NCI-H2107 treated with DMSO at 0.1 percent for 48 hours (cell line): ENCODE measurements at regions not wholly inside any gene's neighbourhood (a gene's known extent, or its start where the extent isn't known, plus 50 kb on each side); places are given as distances from the start of the nearest gene placed in this dataset.
"Not testable (repeated sequence)": the region's sequence is repeated elsewhere in the genome, so short reads cannot be mapped to it uniquely, and the experiment has no call there.

ENCODE experiments used
- DNase-seq: peaks from one replicate; lab custom pipeline; 2025; ENCODE audit not compliant: unreplicated experiment; lab: John Stamatoyannopoulos, UW

DNA sequence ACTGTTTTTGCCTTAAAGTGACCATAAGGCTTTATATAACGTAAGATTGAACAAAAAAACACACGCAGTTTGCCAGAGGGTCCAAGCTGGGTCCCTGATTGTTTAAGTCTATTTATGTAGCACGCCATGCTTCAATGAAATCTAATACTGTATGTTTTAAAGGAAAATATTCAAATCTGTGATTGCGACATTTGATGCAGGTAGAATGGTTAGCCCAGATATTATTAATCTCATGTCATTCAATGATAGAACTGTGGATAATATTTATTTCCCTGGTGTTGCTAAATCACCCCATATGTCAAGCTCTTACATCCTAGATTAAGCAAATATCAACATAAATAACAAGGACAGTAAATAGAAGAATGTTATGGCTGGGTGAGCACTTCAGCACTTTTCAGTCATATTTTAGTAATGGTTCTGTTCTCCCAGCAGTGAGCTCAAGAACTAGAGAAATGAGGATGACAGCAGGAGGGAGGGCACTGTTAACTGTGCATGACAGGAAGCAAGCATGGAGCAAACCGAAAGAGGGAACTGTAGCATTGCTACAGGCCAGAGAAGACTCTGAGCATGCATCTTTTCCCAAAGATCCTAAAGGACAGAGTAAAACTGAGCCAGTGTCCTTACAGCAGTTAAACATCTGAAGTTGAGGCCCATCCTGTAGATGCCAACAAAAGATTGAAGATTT, 465.7 kb upstream of the MGAT4C start:
- no peak for DNase-seq

DNA sequence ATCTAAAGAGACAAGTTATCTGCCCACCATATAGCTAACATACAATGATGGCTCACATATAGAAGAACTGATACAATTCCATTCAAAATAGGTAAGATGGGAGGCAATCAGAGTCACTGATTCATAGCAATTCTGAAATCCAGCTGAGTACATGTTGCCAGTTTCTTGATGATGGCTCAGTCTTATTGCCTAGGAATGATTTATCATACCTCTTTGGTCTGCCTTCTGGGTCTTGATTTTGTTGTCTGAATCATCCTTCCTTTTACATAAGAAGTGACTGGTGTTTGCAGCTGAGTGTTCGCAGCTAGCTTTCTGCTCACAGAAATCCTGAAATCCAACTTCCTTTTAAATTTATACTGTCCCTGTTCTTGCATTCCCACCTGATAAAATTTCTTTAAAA, 463.2 kb upstream of the MGAT4C start:
- DNase-seq: no peak

DNA sequence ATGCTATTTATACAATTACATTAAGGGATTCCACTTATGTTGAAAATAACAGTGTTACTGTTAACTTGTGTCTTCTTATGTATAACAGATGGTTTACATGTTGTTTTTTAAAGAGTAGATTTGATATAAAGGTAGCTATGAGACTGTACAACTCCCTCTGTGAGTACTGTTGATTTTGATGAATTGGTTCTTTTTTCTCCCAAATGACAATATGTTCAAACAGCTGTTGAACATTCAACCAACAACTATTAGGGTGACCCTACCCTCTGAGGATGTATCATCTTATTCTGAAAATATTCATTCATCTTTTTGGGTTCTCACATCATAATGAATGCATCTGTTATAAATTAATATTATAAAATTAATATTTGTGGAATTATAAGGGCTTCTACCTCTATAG, 456.9 kb upstream of the MGAT4C start:
- no peak for DNase-seq

DNA sequence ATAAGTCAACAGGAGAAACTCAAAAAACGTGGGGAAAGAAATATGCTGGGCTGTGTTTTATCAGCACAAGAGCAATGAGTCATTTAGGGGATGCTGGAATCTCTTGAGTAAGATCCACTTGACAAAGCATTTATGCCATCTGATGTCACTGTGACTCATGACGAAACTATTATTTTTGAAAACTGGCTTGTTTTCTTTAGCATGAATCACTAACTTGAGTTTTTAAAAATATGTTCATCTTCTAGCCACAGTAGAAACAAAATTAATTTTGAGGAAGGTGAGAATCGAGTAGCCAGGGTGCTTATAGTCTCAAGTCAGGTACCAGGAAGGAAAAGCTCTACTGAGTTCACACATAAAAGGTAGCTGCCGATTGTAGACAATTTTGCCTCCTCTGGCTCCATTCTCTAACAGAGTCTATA, 456.2 kb upstream of the MGAT4C start:
- DNase-seq: no peak

DNA sequence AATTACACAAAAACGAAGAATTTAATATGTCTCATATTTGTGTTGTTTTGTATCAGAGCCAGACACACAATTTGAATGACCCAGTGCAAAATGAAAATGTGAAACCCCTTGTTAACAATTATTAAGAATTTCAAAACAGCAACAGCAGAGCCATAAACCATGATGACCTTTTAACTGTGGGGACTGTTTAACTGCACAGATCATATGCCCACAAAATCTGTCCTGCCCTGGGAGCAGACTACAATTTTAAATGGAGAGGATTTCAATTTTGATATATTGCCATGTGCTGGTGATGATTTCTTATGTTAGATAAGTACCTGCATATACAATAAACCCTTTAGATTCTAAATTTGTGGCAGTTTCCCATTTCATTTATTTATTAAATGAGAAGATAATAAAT, 455.5 kb upstream of the MGAT4C start:
- no peak for DNase-seq

DNA sequence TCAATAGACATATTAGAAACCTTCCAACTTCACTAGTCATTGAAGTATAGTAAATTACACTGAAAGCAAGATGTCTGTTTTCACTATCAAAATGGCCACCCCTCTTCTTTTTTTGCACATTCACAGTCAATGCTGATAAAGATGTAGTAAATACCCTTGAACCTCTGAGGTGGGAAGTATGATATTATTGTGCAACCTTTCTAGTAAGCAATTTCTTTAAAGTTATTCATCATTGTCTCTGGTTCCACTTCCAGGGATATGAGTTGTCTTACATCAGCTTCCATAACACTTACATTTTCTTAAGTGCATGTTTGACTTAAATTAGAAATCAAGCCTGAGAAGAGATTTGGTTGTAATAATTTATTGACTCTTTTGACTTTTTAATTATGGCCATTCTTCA, 453.9 kb upstream of the MGAT4C start:
- no peak for DNase-seq

DNA sequence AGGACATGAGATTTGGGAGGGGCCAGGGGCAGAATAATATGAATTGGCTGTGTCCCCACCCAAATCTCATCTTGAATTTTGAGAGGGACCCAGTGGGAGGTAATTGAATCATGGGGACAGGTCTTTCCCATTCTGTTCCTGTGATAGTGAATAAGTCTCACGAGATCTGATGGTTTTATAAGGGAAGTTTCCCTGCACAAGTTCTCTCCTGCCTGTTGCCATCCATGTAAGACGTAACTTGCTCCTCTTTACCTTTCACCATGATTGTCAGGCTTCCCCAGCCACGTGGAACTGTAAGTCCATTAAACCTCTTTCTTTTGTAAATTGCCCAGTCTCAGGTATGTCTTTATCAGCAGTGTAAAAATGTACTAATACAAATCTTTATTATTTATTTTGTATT, 452.8 kb upstream of the MGAT4C start:
- not testable (repeated sequence) for DNase-seq

DNA sequence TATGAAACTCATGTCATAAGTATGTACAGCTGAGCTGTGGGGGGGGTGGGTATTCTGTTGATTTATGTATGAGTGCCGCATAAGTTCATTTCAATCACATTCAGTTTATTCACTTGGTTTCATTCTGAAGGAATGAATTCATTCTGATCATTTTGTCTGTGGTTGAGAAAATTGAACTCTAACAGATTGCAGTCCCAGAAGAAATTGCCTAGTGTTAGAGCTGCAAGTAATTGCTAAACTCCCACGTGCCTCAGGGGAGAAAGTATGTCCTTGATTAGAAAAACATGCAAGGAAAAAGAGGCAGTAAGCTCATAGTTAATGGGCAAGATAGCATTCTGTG, 442.4 kb upstream of the MGAT4C start:
- DNase-seq: no peak

DNA sequence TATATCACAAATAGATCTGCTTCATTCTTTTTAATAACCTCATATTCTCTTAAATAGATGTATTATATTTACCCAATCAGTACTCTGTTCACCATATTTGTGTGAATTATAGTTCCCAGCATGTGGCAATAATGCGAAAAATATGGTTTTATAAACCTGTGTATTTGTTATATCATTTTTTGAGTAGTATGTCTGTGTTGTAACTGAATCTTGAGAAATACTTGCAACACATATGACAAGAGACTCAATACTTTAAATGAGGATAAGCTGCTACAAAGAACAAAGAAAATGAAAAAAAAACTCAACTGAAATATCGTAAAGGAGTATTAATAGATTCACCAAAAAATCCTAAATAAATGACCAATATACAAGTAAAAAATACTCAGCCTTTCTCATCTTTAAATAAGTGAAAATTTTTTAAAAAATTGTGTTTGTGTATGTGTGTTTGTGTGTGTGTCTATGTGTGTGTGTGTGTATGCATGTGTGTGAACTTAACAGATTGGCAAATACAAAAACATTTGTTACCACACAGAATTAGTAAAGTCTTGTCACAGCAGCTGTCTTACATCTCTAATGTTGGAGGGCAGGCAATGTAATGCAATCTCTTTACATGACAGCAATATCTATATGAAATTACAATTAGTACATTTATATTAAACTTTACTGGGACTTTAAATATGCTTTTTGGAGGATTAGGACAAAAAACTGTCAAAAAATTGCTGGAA, 441.9 kb upstream of the MGAT4C start:
- no peak for DNase-seq

DNA sequence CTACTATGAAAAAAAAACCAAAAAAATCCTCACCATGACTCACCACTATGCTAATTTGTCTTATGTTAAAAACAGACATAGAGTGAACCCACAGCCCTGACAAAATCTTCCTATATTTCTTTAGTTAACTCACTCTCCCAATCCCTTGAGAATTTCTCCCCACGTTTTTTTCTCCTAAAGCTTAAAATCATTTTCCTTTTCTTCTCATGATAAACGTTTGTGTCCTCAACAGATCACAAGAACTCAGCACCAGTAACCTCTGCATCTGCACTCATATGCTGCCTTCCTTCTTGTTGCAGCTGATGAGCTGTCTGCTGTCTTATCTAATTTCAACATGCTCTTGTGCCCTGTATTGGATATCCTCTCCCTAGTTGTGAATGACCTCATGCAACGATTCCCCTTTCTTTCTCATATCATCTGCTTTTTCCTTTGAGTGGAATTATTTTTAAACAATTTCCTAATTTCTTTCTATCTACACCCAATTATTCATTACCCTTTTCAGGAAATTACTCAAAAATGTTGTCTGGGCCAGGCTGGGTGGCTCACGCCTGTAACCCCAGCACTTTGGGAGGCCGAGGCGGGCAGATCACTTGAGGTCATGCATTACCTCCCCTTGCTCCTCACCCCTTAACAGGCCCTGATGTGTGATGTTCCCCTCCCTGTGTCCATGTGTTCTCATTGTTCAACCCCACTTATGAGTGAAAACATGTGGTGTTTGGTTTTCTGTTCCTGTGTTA, 427.5 kb upstream of the MGAT4C start:
- no peak for DNase-seq

DNA sequence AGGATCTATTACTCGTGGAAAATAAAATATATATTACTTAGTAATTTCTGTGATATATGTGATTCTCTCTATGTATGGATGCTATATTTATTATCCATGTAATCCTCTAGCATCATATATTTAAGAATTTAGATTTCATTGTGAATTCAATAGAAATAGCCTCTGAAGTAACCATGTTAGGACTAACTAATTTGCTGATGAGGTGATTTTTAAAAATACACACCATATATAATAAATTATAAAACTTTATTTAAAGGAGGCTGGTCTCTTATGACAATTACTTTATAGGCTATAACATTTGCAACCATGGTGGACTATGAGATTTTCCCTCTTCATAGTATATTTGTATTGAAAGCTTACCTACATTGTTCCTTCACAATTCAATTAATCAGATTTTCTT, 424.9 kb upstream of the MGAT4C start:
- DNase-seq: no peak

DNA sequence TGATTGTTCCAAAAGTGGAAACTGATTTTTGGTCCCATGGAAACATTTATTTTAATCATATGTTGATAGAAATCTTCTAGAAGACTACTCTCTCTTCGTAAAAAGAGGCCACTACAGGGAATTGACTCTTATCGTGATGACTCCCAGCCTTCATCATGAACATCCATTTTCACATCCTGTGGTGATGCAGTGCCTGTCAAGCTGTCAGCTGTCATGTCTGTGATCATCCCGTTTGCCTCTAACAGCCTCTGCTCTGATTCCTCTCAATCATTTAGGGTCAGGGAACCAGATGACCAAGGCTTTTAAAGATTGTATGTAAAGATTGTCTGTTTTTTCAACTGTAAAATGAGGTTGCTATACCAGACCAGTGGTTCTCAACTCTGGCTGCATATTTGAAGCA, 419.0 kb upstream of the MGAT4C start:
- no peak for DNase-seq

DNA sequence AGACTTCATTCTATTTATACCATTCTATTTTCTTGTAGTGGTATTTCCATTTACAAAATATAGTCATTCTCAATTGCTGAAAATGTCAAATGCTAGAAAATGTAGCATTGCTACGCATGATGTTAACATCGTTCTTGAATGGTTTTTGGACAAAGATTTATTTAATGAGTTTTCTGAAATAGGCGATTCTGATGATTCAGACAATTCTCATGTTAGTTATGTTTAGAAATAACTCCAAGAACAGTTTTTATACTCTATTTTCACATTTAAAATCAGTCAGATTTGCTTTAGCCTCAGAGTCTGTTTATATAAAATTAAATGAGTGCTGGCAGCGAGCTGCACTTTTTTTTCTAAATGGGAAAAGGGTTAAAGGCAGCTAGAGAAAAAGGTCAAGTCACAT, 414.8 kb upstream of the MGAT4C start:
- no peak for DNase-seq

DNA sequence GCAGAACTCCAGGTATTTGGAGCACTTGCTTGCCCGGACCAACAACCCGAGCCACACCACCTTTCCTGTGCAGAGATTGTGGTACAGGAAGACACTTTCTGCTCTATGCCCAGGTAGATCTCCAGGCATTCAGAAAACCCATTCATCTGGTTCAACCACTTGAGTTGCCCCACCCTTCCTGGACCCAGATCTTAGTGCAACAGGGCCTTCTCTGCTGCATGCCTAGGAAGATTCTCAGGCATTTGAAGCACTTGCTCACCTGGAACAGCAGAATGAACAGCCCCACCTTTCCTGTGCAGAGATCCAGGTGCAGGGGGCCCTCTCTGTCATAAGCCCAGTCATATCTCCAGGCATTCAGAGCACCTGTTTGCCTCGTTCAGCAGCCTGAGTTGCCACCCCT, 412.8 kb upstream of the MGAT4C start:
- DNase-seq: no peak

DNA sequence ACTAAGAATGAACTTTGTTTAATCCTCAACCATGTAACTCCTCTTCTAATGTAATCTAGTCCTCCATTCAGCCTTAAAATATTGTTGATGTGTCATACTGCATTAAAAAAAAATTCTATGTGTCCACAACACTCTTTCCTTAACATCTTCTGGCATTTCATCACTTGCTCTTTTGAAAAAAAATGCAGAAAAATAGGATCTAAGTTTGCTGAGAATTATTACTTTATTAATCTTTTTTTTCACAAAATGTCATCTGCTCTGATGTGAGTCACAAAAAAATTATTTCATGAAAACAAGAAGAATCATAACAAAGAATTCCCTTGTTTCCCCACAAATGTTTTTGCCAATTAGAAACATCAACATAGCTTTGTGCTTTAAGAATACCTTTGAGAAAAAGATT, 410.1 kb upstream of the MGAT4C start:
- DNase-seq: no peak

DNA sequence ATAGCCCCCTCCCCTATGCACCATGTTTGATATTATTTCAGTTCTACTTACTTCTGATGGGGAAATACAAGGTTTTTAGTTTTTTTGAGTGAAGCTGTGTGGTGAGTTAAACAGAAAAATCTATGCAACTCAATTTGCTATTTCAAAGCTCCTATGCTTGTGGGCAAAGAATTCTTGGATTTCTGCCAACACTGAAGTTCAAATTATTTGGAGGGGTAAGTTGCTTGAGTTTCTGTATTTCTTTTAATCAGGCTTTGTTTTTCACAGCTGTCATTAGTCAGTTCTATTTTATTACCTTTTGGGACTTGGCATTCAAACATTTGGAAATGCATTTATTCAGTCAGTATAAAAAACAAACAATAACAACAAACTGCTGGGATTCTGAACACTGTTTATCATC, 407.5 kb upstream of the MGAT4C start:
- no peak for DNase-seq

DNA sequence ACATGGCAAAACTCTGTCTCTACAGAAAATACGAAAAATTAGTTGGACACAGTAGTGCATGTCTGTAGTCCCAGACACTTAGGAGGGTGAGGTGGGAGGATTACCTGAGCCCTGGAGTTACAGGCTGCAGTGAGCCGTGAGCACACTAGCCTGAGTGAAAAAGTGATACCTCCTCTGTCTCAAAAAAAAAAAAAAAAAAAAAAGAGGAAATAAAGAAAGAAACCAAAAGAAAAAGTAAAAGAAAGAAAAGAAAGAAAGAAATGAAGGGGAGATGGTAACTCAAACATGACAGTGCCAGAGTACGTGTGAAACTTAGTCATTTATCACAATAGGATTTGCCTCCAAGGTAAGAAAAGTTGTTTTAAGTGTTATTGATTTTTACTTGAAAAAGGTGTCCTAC, 407.0 kb upstream of the MGAT4C start:
- no peak for DNase-seq

DNA sequence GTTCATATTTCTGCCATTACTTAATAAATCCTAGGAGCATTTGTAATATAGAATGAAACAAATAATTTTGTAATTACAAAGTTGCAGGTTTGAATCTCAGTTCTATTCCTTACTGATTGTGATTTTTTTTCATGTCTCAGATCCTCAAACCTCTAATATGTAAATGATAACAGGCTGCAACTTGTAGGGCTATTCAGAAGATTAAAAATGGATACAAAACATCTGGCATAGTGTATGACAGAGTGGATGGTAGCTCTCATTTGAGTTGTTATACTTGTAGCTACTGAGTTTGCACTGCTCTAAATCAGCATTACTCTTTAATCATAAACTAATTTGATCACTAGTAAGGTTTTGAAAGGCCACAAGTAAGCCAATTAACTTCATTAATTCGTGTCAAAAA, 406.3 kb upstream of the MGAT4C start:
- no peak for DNase-seq

DNA sequence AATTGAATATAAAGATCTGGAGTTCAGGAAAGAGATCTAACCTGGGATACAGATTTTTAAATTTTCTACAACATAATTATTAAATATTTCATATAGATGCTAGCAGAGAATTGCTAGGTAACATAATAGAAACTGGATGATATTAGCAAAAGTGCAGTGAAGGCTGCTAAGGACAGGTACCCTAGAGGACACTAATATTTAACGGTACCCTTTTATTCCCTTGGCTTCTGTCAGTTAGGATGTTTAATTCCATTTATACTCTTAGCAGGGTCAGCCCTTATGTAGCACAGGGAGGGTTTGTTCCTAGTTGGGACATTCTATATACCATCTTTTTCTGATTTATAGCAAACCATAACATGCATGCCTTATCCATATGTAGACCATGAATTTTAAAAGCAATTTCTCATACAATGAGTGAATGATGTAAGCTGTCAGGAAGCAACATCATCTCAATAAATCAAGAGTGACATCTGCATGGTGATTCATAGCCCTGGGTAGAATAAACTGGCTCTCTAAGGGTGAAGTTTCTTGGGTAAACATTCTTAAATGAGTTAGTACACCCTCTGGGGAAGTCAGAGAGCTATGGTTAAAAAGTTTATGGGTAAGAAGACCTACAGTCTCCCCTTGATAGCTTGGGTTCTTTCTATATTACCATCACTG, 404.4 kb upstream of the MGAT4C start:
- DNase-seq: no peak

DNA sequence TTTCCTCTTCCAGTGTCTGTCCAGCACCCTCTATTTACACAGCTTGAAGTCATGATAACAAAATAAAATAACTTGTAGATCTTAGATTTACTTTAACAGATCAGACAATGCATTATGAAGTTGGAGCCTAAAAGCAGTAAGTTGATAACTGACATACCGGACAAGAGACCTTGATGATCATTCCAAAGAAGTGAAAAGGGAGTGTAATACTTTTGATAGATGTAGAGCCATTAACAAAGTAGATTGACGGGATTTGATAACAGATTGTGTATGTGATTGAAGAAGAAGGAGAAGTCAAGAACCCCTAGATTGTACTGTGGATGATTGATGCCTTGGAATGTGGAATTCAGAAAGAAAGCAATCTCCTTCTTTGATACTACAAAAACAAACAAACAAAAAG, 403.8 kb upstream of the MGAT4C start:
- no peak for DNase-seq

DNA sequence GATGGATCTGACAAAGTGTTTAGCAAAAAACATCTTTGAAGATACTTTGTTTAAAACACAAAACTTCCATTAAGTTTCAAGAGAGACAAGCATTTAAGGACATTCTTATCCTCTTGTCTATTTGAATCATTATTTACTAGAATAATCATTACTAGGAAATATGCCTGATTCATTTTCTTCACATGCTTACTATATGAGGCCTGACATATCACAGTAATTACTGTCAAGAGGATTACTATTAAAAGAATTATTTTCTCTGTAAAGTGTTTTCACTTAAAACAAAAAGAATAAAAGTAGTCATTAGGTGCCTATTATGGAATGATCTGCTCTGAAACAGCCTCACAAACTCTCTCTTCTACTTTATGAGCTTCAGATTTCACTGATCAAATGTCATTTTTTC, 402.1 kb upstream of the MGAT4C start:
- no peak for DNase-seq

DNA sequence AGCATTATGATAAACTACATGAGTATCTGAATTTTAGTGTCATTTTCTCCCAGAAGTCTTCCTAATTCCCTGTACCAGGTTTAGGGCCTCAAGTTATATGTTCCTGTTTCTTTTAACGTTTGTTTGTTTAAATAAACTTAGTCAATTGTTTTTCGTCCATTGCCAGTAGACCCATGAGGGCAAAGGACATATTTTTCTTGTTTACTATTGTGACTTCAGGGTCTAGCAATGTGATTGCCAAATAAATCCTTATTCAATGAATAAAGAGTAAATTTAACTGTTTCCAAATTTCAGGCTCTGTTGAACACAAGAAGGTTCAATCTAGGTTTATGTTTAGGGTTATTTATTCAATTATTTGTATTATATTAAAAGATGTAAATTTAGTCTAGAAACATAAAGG, 391.6 kb upstream of the MGAT4C start:
- no peak for DNase-seq
